ENCODE measurements at regions not wholly inside any gene's neighbourhood (a gene's known extent, or its start where the extent isn't known, plus 50 kb on each side); places are given as distances from the start of the nearest gene placed in this dataset.

DNA sequence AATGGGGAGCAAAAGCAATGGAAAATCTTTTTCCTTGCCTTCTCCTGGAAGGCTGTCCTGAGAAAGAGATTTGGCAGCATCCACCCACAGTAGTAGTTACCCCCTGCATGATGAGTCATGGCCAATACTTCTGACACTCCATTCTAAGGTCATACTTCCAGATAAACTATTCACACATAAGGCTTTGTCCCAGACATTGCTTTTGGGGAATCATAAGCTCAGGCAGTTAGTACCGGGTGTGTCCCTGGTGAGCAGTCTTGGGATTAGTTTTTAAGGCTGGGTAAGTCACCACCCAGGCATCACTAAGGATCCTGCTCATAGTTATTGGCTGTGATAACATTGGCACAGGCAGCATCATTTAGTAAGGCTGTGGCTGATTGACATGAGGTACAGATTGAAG, 160.6 kb upstream of the GGTLC1 start:
- TF ChIP-seq POLR2A (IDR thresholded peaks at IDR 0.05; ENCODE audit: low read depth) (no peak), EP300 (IDR thresholded peaks at IDR 0.05) (no peak), POLR2AphosphoS5 (IDR thresholded peaks at IDR 0.05) (no peak)
- TF ChIP-seq, protein P1, sequence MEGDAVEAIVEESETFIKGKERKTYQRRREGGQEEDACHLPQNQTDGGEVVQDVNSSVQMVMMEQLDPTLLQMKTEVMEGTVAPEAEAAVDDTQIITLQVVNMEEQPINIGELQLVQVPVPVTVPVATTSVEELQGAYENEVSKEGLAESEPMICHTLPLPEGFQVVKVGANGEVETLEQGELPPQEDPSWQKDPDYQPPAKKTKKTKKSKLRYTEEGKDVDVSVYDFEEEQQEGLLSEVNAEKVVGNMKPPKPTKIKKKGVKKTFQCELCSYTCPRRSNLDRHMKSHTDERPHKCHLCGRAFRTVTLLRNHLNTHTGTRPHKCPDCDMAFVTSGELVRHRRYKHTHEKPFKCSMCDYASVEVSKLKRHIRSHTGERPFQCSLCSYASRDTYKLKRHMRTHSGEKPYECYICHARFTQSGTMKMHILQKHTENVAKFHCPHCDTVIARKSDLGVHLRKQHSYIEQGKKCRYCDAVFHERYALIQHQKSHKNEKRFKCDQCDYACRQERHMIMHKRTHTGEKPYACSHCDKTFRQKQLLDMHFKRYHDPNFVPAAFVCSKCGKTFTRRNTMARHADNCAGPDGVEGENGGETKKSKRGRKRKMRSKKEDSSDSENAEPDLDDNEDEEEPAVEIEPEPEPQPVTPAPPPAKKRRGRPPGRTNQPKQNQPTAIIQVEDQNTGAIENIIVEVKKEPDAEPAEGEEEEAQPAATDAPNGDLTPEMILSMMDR (IDR thresholded peaks at IDR 0.05), result no peak
